WTC11 (cell line): ENCODE measurements at regions not wholly inside any gene's neighbourhood (a gene's known extent, or its start where the extent isn't known, plus 50 kb on each side); places are given as distances from the start of the nearest gene placed in this dataset.

Experiments
- ARID4B ChIP-seq: sonication (generic); formaldehyde crosslinking; IDR thresholded peaks from 2 replicates; pipeline ENCODE4 v1.8.0; 2023; ENCODE audit warnings: missing genetic modification reagents, mild to moderate bottlenecking, borderline replicate concordance
- ATF2 ChIP-seq: sonication (generic); formaldehyde crosslinking; IDR thresholded peaks from 2 replicates; pipeline ENCODE4 v1.8.1; 2022; ENCODE audit warnings: low read depth, missing genetic modification reagents, borderline replicate concordance
- CTCF ChIP-seq: fragments of 200-600 bp; IDR thresholded peaks from 2 replicates; pipeline ENCODE4 v1.8.0; 2022; ENCODE audit warnings: antibody characterized with exemption
- ETV6 ChIP-seq: sonication (generic); formaldehyde crosslinking; IDR thresholded peaks from 2 replicates; pipeline ENCODE4 v1.8.1; 2022; ENCODE audit warnings: mild to moderate bottlenecking, missing genetic modification reagents
- MLX ChIP-seq: sonication (generic); formaldehyde crosslinking; IDR thresholded peaks from 2 replicates; pipeline ENCODE4 v1.8.1; 2023; ENCODE audit warnings: mild to moderate bottlenecking, missing genetic modification reagents, moderate library complexity
- NFATC4 ChIP-seq: fragments of 250-450 bp; sonication (Bioruptor Pico); IDR thresholded peaks from 2 replicates; pipeline ENCODE4 v1.9.0; 2021; ENCODE audit warnings: mild to moderate bottlenecking
- PRDM15 ChIP-seq: sonication (generic); formaldehyde crosslinking; IDR thresholded peaks from 2 replicates; pipeline ENCODE4 v1.8.0; 2022; ENCODE audit warnings: missing genetic modification reagents
- SMAD3 ChIP-seq: sonication (generic); formaldehyde crosslinking; IDR thresholded peaks from 2 replicates; pipeline ENCODE4 v1.8.0; 2022; ENCODE audit warnings: missing genetic modification reagents, mild to moderate bottlenecking, borderline replicate concordance
- SMAD4 ChIP-seq: sonication (generic); formaldehyde crosslinking; IDR thresholded peaks from 2 replicates; pipeline ENCODE4 v1.8.0; 2022; ENCODE audit warnings: mild to moderate bottlenecking, missing genetic modification reagents
- SP1 ChIP-seq: sonication (generic); formaldehyde crosslinking; conservative IDR thresholded peaks from 2 replicates; pipeline ENCODE4 v1.8.1; 2022; ENCODE audit warnings: missing genetic modification reagents
- USF2 ChIP-seq: sonication (generic); formaldehyde crosslinking; IDR thresholded peaks from 2 replicates; pipeline ENCODE4 v1.8.1; 2023; ENCODE audit warnings: mild to moderate bottlenecking, missing genetic modification reagents, moderate library complexity
- ZNF512 ChIP-seq: sonication (generic); formaldehyde crosslinking; IDR thresholded peaks from 2 replicates; pipeline ENCODE4 v1.8.1; 2022; ENCODE audit warnings: missing genetic modification reagents, borderline replicate concordance

GRCh38 chr16:64829678-64830077 lies 292.2 kb downstream of the CDH11 start:
- no peak for TF ChIP-seq ZNF512 (CRISPR knock-in tag)
- TF ChIP-seq SMAD3 (CRISPR knock-in tag), result no peak
- no peak for TF ChIP-seq CTCF
- TF ChIP-seq ATF2 (CRISPR knock-in tag), result no peak
- TF ChIP-seq SMAD4, result no peak
- TF ChIP-seq MLX (CRISPR knock-in tag), result no peak
- no peak for TF ChIP-seq ETV6 (CRISPR knock-in tag)
- TF ChIP-seq SP1 (CRISPR knock-in tag), result no peak
- no peak for TF ChIP-seq ARID4B (CRISPR knock-in tag)
- TF ChIP-seq PRDM15 (CRISPR knock-in tag), result no peak
- TF ChIP-seq NFATC4, result no peak
- TF ChIP-seq USF2, result no peak
